Heart left ventricle (tissue), 16 donors: ENCODE measurements at regions not wholly inside any gene's neighbourhood (a gene's known extent, or its start where the extent isn't known, plus 50 kb on each side); places are given as distances from the start of the nearest gene placed in this dataset.
"Not testable (repeated sequence)": the region's sequence is repeated elsewhere in the genome, so short reads cannot be mapped to it uniquely, and the experiment has no call there.

Source experiments
- ATAC-seq, 4 donors: fragments of 200-7000 bp; cut with Tn5 transposase; one replicate each; pipeline ENCODE4 v1.9.1; 2020 to 2022; ENCODE audit warnings: moderate library complexity in 4 of 4, mild to moderate bottlenecking in 3 of 4, moderate number of reproducible peaks in 1 of 4
- DNase-seq, 5 donors: peaks; one replicate each; pipeline ENCODE4 v3.0.0-alpha.2; 2020
- H3K27ac ChIP-seq, 12 donors: fragments of 200-600 bp; sonication (generic) in 4 of 12; one replicate each; pipeline versions ENCODE4 v1.5.0 to v1.8.0; 2016 to 2022; ENCODE audit warnings: mild to moderate bottlenecking in 2 of 12
- H3K27me3 ChIP-seq, 9 donors: fragments of 200-600 bp; sonication (generic) in 2 of 9; one replicate each; pipeline versions ENCODE4 v1.5.1 to v1.8.0; 2016 to 2022; ENCODE audit warnings: mild to moderate bottlenecking in 3 of 9
- H3K36me3 ChIP-seq, 9 donors: fragments of 200-600 bp; sonication (generic) in 2 of 9; one replicate each; pipeline versions ENCODE4 v1.5.0 to v1.8.0; 2018 to 2022; ENCODE audit warnings: mild to moderate bottlenecking in 2 of 9
- H3K4me1 ChIP-seq, 12 donors: fragments of 200-600 bp; sonication (generic) in 4 of 12; one replicate each; pipeline versions ENCODE4 v1.5.0 to v1.8.0; 2016 to 2022; ENCODE audit warnings: mild to moderate bottlenecking in 3 of 12
- H3K4me3 ChIP-seq, 12 donors: fragments of 200-600 bp; sonication (generic) in 4 of 12; one replicate each; pipeline versions ENCODE4 v1.5.0 to v1.8.0; 2017 to 2022; ENCODE audit warnings: mild to moderate bottlenecking in 9 of 12, moderate library complexity in 4 of 12
- H3K9me3 ChIP-seq, 12 donors: fragments of 200-600 bp; sonication (generic) in 4 of 12; one replicate each; pipeline versions ENCODE4 v1.5.0 to v1.8.0; 2016 to 2022; ENCODE audit warnings: mild to moderate bottlenecking in 1 of 12
- POLR2A ChIP-seq, 2 donors: fragments of 450-650 bp; IDR thresholded peaks; one replicate each; pipeline ENCODE4 v1.6.1; 2017; ENCODE audit warnings: antibody characterized with exemption in 2 of 2, mild to moderate bottlenecking in 2 of 2, moderate library complexity in 2 of 2
- WGBS, 4 donors: extraction: QIAGEN DNeasy Blood & Tissue Kit in 2 of 4; methylation state at CpG; one replicate each; pipeline versions ENCODE4 v1.1.5 to v1.1.7; 2013 to 2018; 5-methylcytosine and 5-hydroxymethylcytosine counted together
- intact Hi-C, 10 donors: fragments of 100-400 bp; cut with DNase I; formaldehyde crosslinking; loops; one replicate each; pipeline versions ENCODE4 v1.11.1 to v1.14.2; 2022
- TF ChIP-seq, protein P1 (sequence below), 12 donors: fragments of 200-600 bp; sonication (generic) in 4 of 12; IDR thresholded peaks; one replicate each; pipeline versions ENCODE4 v1.5.0 to v1.8.0; 2018 to 2022; ENCODE audit warnings: antibody characterized with exemption in 12 of 12, mild to moderate bottlenecking in 5 of 12
- donor health status: ischemic (EF 13 %, LVEDD 7.1; RV severe dilation, severe dysfunction).
- donor health status: healthy with polysubstance abuse.
- donor health status: DM: no; HTN: yes; CAD: no.
- donor health status: DM: no; HTN: no; CAD: no.
- donor health status: ischemic (EF 25% LVEDD 6.9; RV normal size, moderate dysfunction).
- donor health status: ischemic (EF 25% LVEDD 5.7; RV mildly dilated, moderate dysfunction).
- donor health status: healthy.
- donor health status: DM: yes; HTN: yes; CAD: no.
- donor health status: ischemic (EF 35%, LVEDD 5.7; RV mildly dilated, moderate dysfunction).
- donor health status: nonischemic (EF 11% LVEDD 7.7; RV severe dilation, severe dysfunction).
- donor health status: DM: yes; HTN: yes; CAD: no.
- donor health status: PGD.
- donor health status: ischemic (EF 29% LVEDD 5.4; RV normal size, mild dysfunction).
- donor health status: nonischemic (EF 23%, LVEDD 6.1; RV moderate dilation, normal function).

DNA sequence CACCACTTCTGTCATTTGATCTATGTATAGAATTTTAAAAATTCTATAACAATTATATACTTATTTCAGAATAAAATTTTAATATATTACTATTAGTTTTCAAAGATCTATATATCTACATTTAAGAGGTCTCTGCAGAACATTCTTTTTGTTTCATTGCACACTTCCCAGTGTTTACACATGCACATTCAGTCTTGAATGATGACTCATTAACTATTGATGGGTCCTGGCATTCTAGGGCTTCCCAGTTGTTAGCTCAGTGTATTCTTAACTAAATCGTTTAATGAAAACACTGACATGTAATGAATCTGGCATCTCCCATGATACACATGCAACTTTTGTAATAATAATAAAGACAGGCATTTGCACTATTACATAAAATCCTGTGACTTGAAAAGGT is 324.6 kb downstream of the KLF12 start:
- H3K4me1 ChIP-seq: peaks cover 0 to 4% (median 0%) of the 10 kb centered on the region in 12 donors
- ATAC-seq: no peak
- 69 to 91% (median 85%) methylated on average over 1 of the region's 1 CpG for WGBS, 4 donors
- no peak for DNase-seq
- H3K4me3 ChIP-seq: no peak overlapping the region
- H3K27ac ChIP-seq: no peak overlapping the region
- no peaks in the 10 kb centered on the region for H3K9me3 ChIP-seq
- H3K27me3 ChIP-seq: no peaks in the 10 kb centered on the region
- TF ChIP-seq, protein P1, sequence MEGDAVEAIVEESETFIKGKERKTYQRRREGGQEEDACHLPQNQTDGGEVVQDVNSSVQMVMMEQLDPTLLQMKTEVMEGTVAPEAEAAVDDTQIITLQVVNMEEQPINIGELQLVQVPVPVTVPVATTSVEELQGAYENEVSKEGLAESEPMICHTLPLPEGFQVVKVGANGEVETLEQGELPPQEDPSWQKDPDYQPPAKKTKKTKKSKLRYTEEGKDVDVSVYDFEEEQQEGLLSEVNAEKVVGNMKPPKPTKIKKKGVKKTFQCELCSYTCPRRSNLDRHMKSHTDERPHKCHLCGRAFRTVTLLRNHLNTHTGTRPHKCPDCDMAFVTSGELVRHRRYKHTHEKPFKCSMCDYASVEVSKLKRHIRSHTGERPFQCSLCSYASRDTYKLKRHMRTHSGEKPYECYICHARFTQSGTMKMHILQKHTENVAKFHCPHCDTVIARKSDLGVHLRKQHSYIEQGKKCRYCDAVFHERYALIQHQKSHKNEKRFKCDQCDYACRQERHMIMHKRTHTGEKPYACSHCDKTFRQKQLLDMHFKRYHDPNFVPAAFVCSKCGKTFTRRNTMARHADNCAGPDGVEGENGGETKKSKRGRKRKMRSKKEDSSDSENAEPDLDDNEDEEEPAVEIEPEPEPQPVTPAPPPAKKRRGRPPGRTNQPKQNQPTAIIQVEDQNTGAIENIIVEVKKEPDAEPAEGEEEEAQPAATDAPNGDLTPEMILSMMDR (IDR thresholded peaks at IDR 0.05): no peak
- no peak for TF ChIP-seq POLR2A (IDR thresholded peaks at IDR 0.05)
- intact Hi-C loops: no loop called here
- H3K36me3 ChIP-seq: peaks cover 0 to 16% (median 3%) of the 10 kb centered on the region in 9 donors

DNA sequence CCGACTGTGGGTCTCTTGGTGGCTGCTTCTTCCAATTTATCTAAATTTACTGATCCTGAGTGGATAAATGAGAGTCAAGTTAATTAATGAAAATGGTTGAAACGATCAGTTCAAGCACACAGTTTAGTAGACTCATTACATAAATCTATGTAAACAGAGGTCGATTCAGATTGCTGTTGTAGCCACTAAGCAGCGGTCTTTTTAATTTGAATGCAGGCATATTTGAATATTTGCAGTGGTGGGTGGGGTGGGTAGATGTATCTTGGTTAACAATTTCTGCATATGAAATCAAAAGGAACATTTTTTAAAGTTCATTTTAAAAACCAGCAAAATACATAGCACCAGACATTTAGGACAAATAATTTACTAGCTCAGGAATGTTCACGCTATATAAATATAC is 325.9 kb downstream of the KLF12 start:
- ATAC-seq: no peak
- no peaks in the 10 kb centered on the region for H3K27me3 ChIP-seq
- no peak for DNase-seq
- no peak overlapping the region for H3K4me3 ChIP-seq
- no peaks in the 10 kb centered on the region for H3K9me3 ChIP-seq
- WGBS, 4 donors: 84 to 86% (median 85%) methylated on average over 5 of the region's 5 CpGs
- intact Hi-C loops: no loop called here
- TF ChIP-seq, protein P1 (IDR thresholded peaks at IDR 0.05): no peak
- no peak for TF ChIP-seq POLR2A (IDR thresholded peaks at IDR 0.05)
- no peak overlapping the region for H3K27ac ChIP-seq
- peaks cover 0 to 16% (median 3%) of the 10 kb centered on the region in 9 donors for H3K36me3 ChIP-seq
- H3K4me1 ChIP-seq: peaks cover 0 to 4% (median 0%) of the 10 kb centered on the region in 12 donors

DNA sequence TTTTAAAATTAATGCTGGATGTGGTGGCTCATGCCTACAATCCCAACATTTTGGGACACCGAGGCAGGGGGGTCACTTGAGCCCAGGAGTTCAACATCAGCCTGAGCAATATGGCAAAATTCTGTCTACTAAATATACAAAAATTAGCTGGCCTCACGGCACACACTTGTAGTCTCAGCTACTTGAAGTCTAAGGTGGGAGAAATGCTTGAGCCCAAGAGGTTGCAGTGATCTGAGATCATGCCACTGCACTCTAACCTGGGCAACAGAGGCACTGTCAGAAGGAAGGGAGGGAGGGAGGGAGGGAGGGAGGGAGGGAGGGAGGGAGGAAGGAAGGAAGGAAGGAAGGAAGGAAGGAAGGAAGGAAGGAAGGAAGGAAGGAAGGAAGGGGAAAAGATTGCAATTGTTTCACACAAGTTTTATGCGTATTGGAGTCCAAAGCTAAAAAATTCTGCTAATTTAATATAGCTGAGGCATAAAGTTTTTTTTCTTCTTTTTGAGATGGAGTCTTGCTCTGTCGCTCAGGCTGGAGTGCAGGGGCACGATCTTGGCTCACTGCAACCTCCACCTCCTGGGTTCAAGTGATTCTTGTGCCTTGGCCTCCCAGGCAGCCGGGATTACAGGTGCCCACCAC is 328.8 kb downstream of the KLF12 start:
- WGBS, 4 donors: 93 to 98% (median 97%) methylated on average over 6 of the region's 6 CpGs
- H3K9me3 ChIP-seq, H3K4me3 ChIP-seq, DNase-seq, H3K4me1 ChIP-seq, H3K27ac ChIP-seq, H3K27me3 ChIP-seq, intact Hi-C loops, H3K36me3 ChIP-seq, ATAC-seq: not testable (repeated sequence)

DNA sequence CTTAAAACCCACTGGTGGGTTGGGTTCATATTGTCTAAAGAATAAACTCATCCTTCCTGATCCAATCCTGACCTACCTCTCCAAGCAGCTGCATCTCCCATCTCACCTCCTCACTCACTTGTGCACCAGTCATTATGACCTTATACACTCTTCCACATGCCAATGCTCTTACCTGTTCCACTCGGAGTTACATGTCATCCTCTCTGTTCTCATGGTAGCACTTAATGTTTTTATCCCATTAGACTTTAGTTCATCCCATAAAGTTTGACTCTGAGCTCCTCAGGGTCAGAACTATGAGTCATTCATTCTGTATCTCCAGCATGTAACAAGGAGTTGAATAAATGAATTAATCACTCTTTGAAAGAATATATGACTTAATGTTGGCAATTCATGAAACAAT is 330.2 kb downstream of the KLF12 start:
- WGBS, 4 donors: 77 to 90% (median 83%) methylated on average over 1 of the region's 1 CpG
- H3K36me3 ChIP-seq: peaks cover 0 to 3% (median 0%) of the 10 kb centered on the region in 9 donors
- TF ChIP-seq POLR2A (IDR thresholded peaks at IDR 0.05): no peak
- TF ChIP-seq, protein P1 (IDR thresholded peaks at IDR 0.05): no peak

DNA sequence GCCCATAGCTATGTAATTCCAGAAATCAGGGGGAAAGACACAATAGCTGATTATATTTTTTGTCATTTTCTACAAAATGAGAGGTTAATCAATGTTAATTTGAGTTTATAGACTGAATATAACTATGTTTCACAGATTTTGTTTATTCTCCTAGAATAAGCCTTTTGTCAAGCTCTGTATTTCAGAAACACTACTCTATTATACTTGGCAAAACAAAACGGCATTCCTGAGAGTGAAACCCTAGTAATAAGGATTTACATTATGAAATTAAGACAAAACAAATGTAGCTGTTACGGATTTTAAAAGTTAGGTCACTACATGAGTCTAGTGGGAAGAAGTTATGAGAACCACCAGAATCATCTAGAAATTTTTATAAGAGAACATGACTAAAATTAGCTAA is 334.2 kb downstream of the KLF12 start:
- no peak overlapping the region for H3K27ac ChIP-seq
- WGBS, 4 donors: 83 to 95% (median 87%) methylated on average over 2 of the region's 2 CpGs
- no peak overlapping the region for H3K4me3 ChIP-seq
- H3K9me3 ChIP-seq: no peaks in the 10 kb centered on the region
- intact Hi-C loops: no loop called here
- no peak for ATAC-seq
- H3K36me3 ChIP-seq: no peaks in the 10 kb centered on the region
- no peaks in the 10 kb centered on the region for H3K27me3 ChIP-seq
- H3K4me1 ChIP-seq: no peaks in the 10 kb centered on the region
- no peak for TF ChIP-seq POLR2A (IDR thresholded peaks at IDR 0.05)
- TF ChIP-seq, protein P1 (IDR thresholded peaks at IDR 0.05): no peak
- DNase-seq: no peak

More for the DNA sequence above, 330.2 kb downstream of the KLF12 start:
- intact Hi-C loops: no loop called here
- Histone ChIP-seq H3K4me1 (no peaks in the 10 kb centered on the region), H3K27me3 (no peaks in the 10 kb centered on the region), H3K4me3 (no peak overlapping the region), H3K27ac (no peak overlapping the region), H3K9me3 (no peaks in the 10 kb centered on the region)
- DNase-seq: no peak
- ATAC-seq: no peak
